Retinal pigment epithelial cell (primary cell): ENCODE measurements at regions not wholly inside any gene's neighbourhood (a gene's known extent, or its start where the extent isn't known, plus 50 kb on each side); places are given as distances from the start of the nearest gene placed in this dataset.

ENCODE experiments used
- DNase-seq: peaks from one replicate; pipeline ENCODE4 v3.0.0-alpha.2; 2010; ENCODE audit warnings: low read depth
- H3K4me3 ChIP-seq: 2 replicates; pipeline ENCODE4 v1.5.1; 2011; ENCODE audit warnings: mild to moderate bottlenecking, low read length, control low read depth, moderate library complexity
- TF ChIP-seq, protein P1 (sequence below): conservative IDR thresholded peaks from 2 replicates; pipeline ENCODE4 v1.5.1; 2011; ENCODE audit warnings: low read depth, low read length, control low read depth, inconsistent platforms

GRCh38 chr10:27440478-27440877 is 63.6 kb upstream of the RAB18 start:
- TF ChIP-seq, protein P1, sequence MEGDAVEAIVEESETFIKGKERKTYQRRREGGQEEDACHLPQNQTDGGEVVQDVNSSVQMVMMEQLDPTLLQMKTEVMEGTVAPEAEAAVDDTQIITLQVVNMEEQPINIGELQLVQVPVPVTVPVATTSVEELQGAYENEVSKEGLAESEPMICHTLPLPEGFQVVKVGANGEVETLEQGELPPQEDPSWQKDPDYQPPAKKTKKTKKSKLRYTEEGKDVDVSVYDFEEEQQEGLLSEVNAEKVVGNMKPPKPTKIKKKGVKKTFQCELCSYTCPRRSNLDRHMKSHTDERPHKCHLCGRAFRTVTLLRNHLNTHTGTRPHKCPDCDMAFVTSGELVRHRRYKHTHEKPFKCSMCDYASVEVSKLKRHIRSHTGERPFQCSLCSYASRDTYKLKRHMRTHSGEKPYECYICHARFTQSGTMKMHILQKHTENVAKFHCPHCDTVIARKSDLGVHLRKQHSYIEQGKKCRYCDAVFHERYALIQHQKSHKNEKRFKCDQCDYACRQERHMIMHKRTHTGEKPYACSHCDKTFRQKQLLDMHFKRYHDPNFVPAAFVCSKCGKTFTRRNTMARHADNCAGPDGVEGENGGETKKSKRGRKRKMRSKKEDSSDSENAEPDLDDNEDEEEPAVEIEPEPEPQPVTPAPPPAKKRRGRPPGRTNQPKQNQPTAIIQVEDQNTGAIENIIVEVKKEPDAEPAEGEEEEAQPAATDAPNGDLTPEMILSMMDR: no peak
- H3K4me3 ChIP-seq: no peak overlapping the region
- no peak for DNase-seq

DNA sequence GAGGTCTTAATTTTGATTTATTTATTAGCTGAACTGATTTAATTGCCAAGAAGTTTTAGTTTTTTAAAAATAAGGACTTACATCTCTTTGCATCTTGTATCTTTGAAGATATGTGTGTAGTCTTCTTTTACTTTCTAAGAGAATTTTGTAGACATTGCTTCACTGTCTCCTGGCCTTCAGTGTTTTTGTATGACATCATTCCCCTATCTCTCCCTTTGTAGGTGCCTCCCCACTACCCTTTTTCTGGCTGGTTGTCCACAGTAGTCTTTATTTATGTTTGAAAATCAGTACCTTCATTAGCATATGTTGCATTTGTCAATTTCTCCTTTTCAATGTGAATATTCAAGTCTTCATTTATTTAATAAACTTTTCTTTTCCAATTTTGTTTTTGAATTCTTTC is 64.1 kb upstream of the RAB18 start:
- DNase-seq: no peak
- no peak overlapping the region for H3K4me3 ChIP-seq
- TF ChIP-seq, protein P1: no peak

DNA sequence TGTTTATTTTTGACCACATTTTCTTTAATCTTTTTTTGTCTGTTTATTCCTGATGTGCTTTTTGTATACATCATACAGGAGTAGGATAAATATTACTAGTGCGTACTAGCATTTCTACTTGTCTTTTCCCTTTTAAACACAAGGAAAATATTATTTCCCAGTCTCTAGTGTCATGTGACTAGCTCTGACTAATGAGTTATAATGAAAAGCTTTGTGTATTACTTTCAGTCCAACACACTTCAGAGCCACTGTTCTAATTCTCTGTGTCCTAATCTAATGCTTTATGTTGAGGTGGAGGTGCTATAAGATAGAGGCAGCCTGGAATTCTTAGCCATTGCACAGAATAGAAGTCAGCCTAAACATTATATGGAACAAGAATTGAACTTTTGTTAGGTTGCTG is 65.0 kb upstream of the RAB18 start:
- no peak overlapping the region for H3K4me3 ChIP-seq
- no peak for DNase-seq

GRCh38 chr10:27437775-27438174 is 66.3 kb upstream of the RAB18 start:
- TF ChIP-seq, protein P1: no peak
- no peak for DNase-seq
- no peak overlapping the region for H3K4me3 ChIP-seq

More for the DNA sequence above, 65.0 kb upstream of the RAB18 start:
- TF ChIP-seq, protein P1: no peak

- DNase-seq: no peak
- TF ChIP-seq, protein P1: no peak
- H3K4me3 ChIP-seq: no peak overlapping the region
Observed at GRCh38 chr10:27436710-27437109, 67.4 kb upstream of the RAB18 start.

DNA sequence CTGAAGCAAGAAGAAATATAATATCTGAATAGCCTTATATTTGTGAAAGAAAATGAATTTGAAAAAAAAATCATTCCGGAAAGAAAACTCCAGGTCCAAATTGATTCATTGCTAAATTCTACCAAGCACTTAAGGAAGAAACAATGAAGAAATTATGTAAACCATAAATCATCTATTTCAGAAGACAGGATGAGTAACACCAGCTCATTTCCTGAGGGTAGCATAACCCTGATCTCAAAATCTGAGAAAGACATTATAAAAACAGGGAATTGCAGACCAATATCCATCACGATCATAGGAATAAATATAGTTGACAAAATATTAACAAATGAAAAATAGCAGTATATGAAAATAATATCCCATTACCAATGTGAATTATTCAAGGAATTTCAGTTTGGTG is 70.1 kb upstream of the RAB18 start:
- H3K4me3 ChIP-seq: no peak overlapping the region
- TF ChIP-seq, protein P1: no peak
- DNase-seq: no peak

- TF ChIP-seq, protein P1: no peak
- DNase-seq: no peak
Observed at GRCh38 chr10:27426948-27427467, 77.1 kb upstream of the RAB18 start.

More at GRCh38 chr10:27426948-27427467, 77.1 kb upstream of the RAB18 start:
- H3K4me3 ChIP-seq: no peak overlapping the region
